Panc1 (cell line): ENCODE measurements at regions not wholly inside any gene's neighbourhood (a gene's known extent, or its start where the extent isn't known, plus 50 kb on each side); places are given as distances from the start of the nearest gene placed in this dataset.

Experiments used
- ATAC-seq: fragments of 200-7000 bp; cut with Tn5 transposase; 2 replicates; pipeline ENCODE4 v1.9.1; 2020; ENCODE audit warnings: mild to moderate bottlenecking, moderate library complexity
- BruUV-seq: library from RNA; stranded (reverse); fragments of 400-500 nt; replicated peaks from 2 replicates; lab custom pipeline; 2021; lab: Mats Ljungman, UMichigan
- CTCF ChIA-PET: fragments of 300-600 bp; sonication (Branson Sonifier 250); formaldehyde crosslinking; loops from one replicate; lab custom pipeline; 2022; ENCODE audit warnings: antibody characterized with exemption; lab: Charles Lee
- POLR2A ChIA-PET: fragments of 300-600 bp; sonication (Branson Sonifier 250); formaldehyde crosslinking; loops from one replicate; lab custom pipeline; 2022; ENCODE audit warnings: antibody characterized with exemption; lab: Charles Lee
- DNase-seq: peaks from one replicate; pipeline ENCODE4 v3.0.0-alpha.2; 2010; ENCODE audit warnings: low read depth, low spot score
- H3K27ac ChIP-seq: 2 replicates; pipeline ENCODE4 v1.5.1; 2011; ENCODE audit warnings: mild to moderate bottlenecking, low read length, inconsistent platforms
- H3K27me3 ChIP-seq: fragments of 200-500 bp; sonication (Bioruptor generic); 2 replicates; pipeline ENCODE4 v1.6.0; 2014; ENCODE audit warnings: low read length, inconsistent platforms; ENCODE audit not compliant: control insufficient read depth, insufficient read depth
- H3K36me3 ChIP-seq: fragments of 200-500 bp; sonication (Bioruptor generic); 2 replicates; pipeline ENCODE4 v1.5.1; 2014; ENCODE audit warnings: inconsistent platforms, mild to moderate bottlenecking, low read length, moderate library complexity; ENCODE audit not compliant: control insufficient read depth, insufficient read depth
- H3K4me1 ChIP-seq: 2 replicates; pipeline ENCODE4 v1.5.1; 2011; ENCODE audit warnings: inconsistent platforms, mild to moderate bottlenecking, low read length, moderate library complexity; ENCODE audit not compliant: control insufficient read depth, insufficient read depth
- H3K4me3 ChIP-seq, 2 experiments: 2 replicates each; pipeline ENCODE4 v1.5.1; 2011 to 2012; ENCODE audit warnings: low read depth in 2 of 2, low read length in 2 of 2, mild to moderate bottlenecking in 2 of 2, inconsistent platforms in 1 of 2, moderate library complexity in 1 of 2
- H3K9me3 ChIP-seq: fragments of 200-500 bp; sonication (Bioruptor generic); 2 replicates; pipeline ENCODE4 v1.5.1; 2014; ENCODE audit warnings: low read depth, mild to moderate bottlenecking, inconsistent platforms, low read length, moderate library complexity; ENCODE audit not compliant: control insufficient read depth, insufficient read depth
- CTCF ChIP-seq: fragments of 450-650 bp; IDR thresholded peaks from 2 replicates; pipeline ENCODE4 v1.5.1; 2017; ENCODE audit warnings: mild to moderate bottlenecking
- POLR2AphosphoS5 ChIP-seq: IDR thresholded peaks from 2 replicates; pipeline ENCODE4 v1.6.1; 2012; ENCODE audit warnings: mild to moderate bottlenecking, low read depth, low read length, moderate library complexity
- REST ChIP-seq, 2 experiments: IDR thresholded peaks; 2 replicates each; pipeline ENCODE4 v1.6.1; 2011 to 2012; ENCODE audit warnings: low read depth in 2 of 2, control low read depth in 1 of 2, low read length in 1 of 2, mild to moderate bottlenecking in 1 of 2, moderate library complexity in 1 of 2; ENCODE audit not compliant: insufficient read depth in 1 of 2
- SIN3A ChIP-seq: IDR thresholded peaks from 2 replicates; pipeline ENCODE4 v1.6.1; 2012; ENCODE audit warnings: low read depth, mild to moderate bottlenecking, low read length, moderate library complexity, borderline replicate concordance; ENCODE audit not compliant: insufficient read depth
- TCF7L2 ChIP-seq: IDR thresholded peaks from 2 replicates; pipeline ENCODE4 v1.6.1; 2011; ENCODE audit warnings: mild to moderate bottlenecking, low read depth, low read length, inconsistent platforms
- in situ Hi-C: cut with HindIII; loops from 2 replicates; pipeline ENCODE4 v1.10.0; 2016; ENCODE audit warnings: low sequenced_read_pairs, low pct_unique_long_range_greater_than_20kb
- intact Hi-C: fragments of 100-400 bp; cut with micrococcal nuclease; formaldehyde crosslinking; loops from one replicate; pipeline ENCODE4 v1.10.0; 2022; ENCODE audit not compliant: unreplicated experiment

GRCh38 chr15:70517194-70517590 is 246.2 kb downstream of the UACA start:
- Histone ChIP-seq H3K36me3 (no peaks in the 10 kb centered on the region), H3K27ac (peak overlapping the region; percentile 25), H3K4me1 (peaks cover 13% of the 10 kb centered on the region), H3K27me3 (no peaks in the 10 kb centered on the region), H3K9me3 (no peaks in the 10 kb centered on the region), H3K4me3 (no peak overlapping the region)
- intact Hi-C loops (no loop called here), in situ Hi-C loops (no loop called here)
- BruUV-seq, result no TSS peak
- TF ChIP-seq CTCF, result no peak
- TF ChIP-seq TCF7L2, result no peak
- no peak for TF ChIP-seq SIN3A
- TF ChIP-seq POLR2AphosphoS5, result no peak
- no peak for TF ChIP-seq REST (IDR thresholded peaks at IDR 0.05; ENCODE audit: insufficient read depth in 1 of 2, low read depth in 2 of 2, low read length in 1 of 2)
- DNase-seq (no peak), ATAC-seq (peak; percentile 64)
- CTCF ChIA-PET, result no interaction called here
- POLR2A ChIA-PET, result interaction anchor here (0.6 kb wide), 1 partner anchor 425 kb away, joined by 3 read pairs; no protein-coding TSS in a partner anchor

DNA sequence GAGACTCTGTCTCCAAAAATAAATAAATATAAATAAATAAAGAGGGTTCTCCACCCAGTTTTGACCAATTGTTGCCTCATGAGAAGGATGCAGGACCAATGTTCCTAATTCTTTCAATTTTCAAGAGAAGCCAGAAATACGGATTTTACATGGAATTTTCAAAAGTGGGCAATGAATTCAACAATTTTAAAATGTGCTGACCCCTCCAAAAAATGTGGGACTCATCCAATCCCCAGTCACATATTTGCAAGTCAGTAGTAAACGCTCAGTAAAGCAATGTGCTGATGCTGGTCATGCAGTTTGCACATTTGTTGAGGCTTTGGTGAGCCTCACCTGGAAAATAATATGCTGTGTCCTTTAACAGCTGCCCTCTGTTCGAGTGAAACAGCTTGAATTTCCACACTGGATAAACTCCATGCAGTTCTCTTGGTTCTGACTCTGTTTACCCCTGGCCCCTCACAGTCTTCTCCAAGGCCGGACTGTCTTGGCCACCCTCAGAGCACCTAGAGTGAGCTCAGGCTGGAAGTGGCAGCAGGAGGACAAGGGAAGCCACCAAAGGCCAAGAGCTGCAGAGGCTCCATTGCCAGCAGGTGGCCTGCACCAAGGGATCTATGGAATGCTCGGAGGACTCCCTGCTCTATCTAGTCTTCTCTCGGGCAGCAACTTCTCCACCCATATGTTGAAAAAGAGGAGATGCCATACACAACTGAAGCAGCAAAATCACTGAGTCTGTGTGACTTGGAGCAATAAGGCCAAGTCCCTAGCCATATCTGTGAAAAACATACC is 246.8 kb downstream of the UACA start:
- H3K4me3 ChIP-seq, result no peak overlapping the region
- ATAC-seq (peak; percentile 68), DNase-seq (no peak)
- ChIA-PET CTCF (no interaction called here), POLR2A (interaction anchor here (0.6 kb wide), 1 partner anchor 424 kb away, joined by 3 read pairs; no protein-coding TSS in a partner anchor)
- no peaks in the 10 kb centered on the region for H3K36me3 ChIP-seq
- peak; percentile 57; the same call in 1 of the 2 replicates for TF ChIP-seq CTCF
- TF ChIP-seq REST (IDR thresholded peaks at IDR 0.05; ENCODE audit: insufficient read depth in 1 of 2, low read depth in 2 of 2, low read length in 1 of 2), result no peak
- H3K4me1 ChIP-seq, result peaks cover 13% of the 10 kb centered on the region
- H3K9me3 ChIP-seq, result no peaks in the 10 kb centered on the region
- peak overlapping the region; percentile 46; the same call in 1 of the 2 replicates for H3K27ac ChIP-seq
- H3K27me3 ChIP-seq, result no peaks in the 10 kb centered on the region
- BruUV-seq, result no TSS peak
- intact Hi-C loops, result no loop called here
- in situ Hi-C loops, result no loop called here
